ENCODE measurements at regions not wholly inside any gene's neighbourhood (a gene's known extent, or its start where the extent isn't known, plus 50 kb on each side); places are given as distances from the start of the nearest gene placed in this dataset.

DNA sequence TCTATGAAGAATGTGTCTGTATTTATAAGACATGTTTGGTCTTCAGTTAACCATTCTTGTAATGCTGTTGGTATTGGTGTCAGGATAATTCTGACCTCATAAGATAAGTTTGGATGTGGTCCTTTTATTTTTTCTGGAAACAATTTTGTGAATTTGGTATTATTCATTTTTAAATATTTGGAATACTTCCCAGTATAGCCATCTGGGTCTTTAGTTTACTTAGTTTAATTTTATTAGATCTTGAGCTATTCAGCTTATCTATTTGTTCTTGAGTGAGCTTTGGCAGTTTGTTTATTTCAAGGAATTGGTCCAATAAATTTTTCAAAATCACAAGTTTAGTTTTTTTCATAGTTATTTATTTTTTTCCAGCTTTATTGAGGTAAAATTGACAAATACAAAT, 335.4 kb upstream of the PCDH20 start:
- TF ChIP-seq, protein P1, sequence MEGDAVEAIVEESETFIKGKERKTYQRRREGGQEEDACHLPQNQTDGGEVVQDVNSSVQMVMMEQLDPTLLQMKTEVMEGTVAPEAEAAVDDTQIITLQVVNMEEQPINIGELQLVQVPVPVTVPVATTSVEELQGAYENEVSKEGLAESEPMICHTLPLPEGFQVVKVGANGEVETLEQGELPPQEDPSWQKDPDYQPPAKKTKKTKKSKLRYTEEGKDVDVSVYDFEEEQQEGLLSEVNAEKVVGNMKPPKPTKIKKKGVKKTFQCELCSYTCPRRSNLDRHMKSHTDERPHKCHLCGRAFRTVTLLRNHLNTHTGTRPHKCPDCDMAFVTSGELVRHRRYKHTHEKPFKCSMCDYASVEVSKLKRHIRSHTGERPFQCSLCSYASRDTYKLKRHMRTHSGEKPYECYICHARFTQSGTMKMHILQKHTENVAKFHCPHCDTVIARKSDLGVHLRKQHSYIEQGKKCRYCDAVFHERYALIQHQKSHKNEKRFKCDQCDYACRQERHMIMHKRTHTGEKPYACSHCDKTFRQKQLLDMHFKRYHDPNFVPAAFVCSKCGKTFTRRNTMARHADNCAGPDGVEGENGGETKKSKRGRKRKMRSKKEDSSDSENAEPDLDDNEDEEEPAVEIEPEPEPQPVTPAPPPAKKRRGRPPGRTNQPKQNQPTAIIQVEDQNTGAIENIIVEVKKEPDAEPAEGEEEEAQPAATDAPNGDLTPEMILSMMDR (conservative IDR thresholded peaks at IDR 0.05): no peak
- Histone ChIP-seq H3K4ac (ENCODE audit: low read depth, low read length) (no peak overlapping the region), H3K79me2 (ENCODE audit: insufficient read depth, low read length) (no peaks in the 10 kb centered on the region), H3K14ac (ENCODE audit: insufficient read depth, low read length) (no peak overlapping the region), H3K4me1 (ENCODE audit: insufficient read depth, low read length) (no peaks in the 10 kb centered on the region), H3K23me2 (ENCODE audit: insufficient read length, low read depth, low read length, poor library complexity, severe bottlenecking) (no peaks in the 10 kb centered on the region), H2BK12ac (ENCODE audit: insufficient read length, low read depth, low read length) (no peak overlapping the region), H3K9me3 (ENCODE audit: control insufficient read depth, low read depth, low read length) (no peaks in the 10 kb centered on the region), H4K20me1 (ENCODE audit: control insufficient read depth, insufficient read depth, insufficient read length) (no peaks in the 10 kb centered on the region), H3K18ac (ENCODE audit: insufficient read length, low read depth, low read length) (no peak overlapping the region), H2BK20ac (ENCODE audit: low read depth, low read length, poor library complexity, severe bottlenecking) (no peak overlapping the region), H2AFZ (ENCODE audit: low read length) (no peak overlapping the region), H3K23ac (ENCODE audit: insufficient read length, low read depth, low read length) (no peak overlapping the region), H3K56ac (ENCODE audit: insufficient read length, low read depth, low read length) (no peak overlapping the region), H4K5ac (ENCODE audit: insufficient read length, low read depth, low read length) (no peak overlapping the region), H2BK15ac (ENCODE audit: low read depth, low read length) (no peak overlapping the region), H3K27ac (ENCODE audit: insufficient read length, low read depth, low read length) (no peak overlapping the region), H3K9ac (ENCODE audit: extremely low read depth, insufficient read length, low read length) (no peak overlapping the region), H4K91ac (ENCODE audit: insufficient read length, low read depth, low read length) (no peak overlapping the region), H3T11ph (ENCODE audit: low read length) (no peak overlapping the region), H3K79me1 (ENCODE audit: insufficient read depth, low read depth, low read length, poor library complexity, severe bottlenecking) (no peaks in the 10 kb centered on the region), H2BK120ac (ENCODE audit: low read depth, low read length, poor library complexity, severe bottlenecking) (no peak overlapping the region), H3K4me2 (ENCODE audit: insufficient read depth, insufficient read length, low read length) (no peak overlapping the region), H4K8ac (replicated peaks; ENCODE audit: insufficient read length, low read depth, low read length) (no peak overlapping the region), H2AK5ac (ENCODE audit: insufficient read length, low read length) (no peak overlapping the region), H3K27me3 (ENCODE audit: insufficient read depth, low read length) (no peaks in the 10 kb centered on the region), H2BK5ac (ENCODE audit: insufficient read length, low read length) (no peak overlapping the region)
- Mint-ChIP-seq H3K4me3 (no peak overlapping the region), H3K27ac (no peak overlapping the region), H3K27me3 (ENCODE audit: low read depth) (no peaks in the 10 kb centered on the region), H3K36me3 (ENCODE audit: insufficient read depth in 1 of 3, low read depth in 3 of 3) (peaks cover 0 to 5% (median 5%) of the 10 kb centered on the region in 3 experiments; a peak in 3 of 7 replicates), H3K4me1 (no peaks in the 10 kb centered on the region), H3K9me3 (peaks cover 3 to 9% of the 10 kb centered on the region in 2 experiments; a peak in 4 of 5 replicates)
- DNase-seq: no peak
